ENCODE measurements at regions not wholly inside any gene's neighbourhood (a gene's known extent, or its start where the extent isn't known, plus 50 kb on each side); places are given as distances from the start of the nearest gene placed in this dataset.

DNA sequence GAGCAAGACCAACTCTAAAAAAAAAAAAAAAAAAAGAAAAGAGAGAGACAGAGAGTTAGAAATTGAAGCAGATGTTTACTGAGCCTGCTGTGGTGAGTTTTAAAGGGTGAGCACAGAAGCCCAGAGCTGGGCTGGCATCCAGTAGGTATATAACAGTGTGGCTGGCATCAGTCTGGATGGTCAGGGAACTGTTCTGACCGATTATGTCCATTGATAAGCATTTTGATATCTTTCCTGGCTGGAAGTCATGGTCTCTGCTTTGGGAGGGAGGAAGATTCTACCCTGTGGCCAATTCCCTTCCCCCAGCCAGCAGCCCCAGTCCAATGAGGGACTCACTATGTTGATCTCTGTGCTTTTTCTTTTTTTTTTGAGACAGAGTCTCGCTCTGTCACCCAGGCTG is 65.2 kb upstream of the PODXL start:
- no peak for TF ChIP-seq EZH2 (IDR thresholded peaks at IDR 0.05; ENCODE audit: low read length, unreplicated experiment)
- TF ChIP-seq, protein P1, sequence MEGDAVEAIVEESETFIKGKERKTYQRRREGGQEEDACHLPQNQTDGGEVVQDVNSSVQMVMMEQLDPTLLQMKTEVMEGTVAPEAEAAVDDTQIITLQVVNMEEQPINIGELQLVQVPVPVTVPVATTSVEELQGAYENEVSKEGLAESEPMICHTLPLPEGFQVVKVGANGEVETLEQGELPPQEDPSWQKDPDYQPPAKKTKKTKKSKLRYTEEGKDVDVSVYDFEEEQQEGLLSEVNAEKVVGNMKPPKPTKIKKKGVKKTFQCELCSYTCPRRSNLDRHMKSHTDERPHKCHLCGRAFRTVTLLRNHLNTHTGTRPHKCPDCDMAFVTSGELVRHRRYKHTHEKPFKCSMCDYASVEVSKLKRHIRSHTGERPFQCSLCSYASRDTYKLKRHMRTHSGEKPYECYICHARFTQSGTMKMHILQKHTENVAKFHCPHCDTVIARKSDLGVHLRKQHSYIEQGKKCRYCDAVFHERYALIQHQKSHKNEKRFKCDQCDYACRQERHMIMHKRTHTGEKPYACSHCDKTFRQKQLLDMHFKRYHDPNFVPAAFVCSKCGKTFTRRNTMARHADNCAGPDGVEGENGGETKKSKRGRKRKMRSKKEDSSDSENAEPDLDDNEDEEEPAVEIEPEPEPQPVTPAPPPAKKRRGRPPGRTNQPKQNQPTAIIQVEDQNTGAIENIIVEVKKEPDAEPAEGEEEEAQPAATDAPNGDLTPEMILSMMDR (conservative IDR thresholded peaks at IDR 0.05; ENCODE audit: low read depth, low read length) = no peak
- TF ChIP-seq EZH2phosphoT487 (IDR thresholded peaks at IDR 0.05; ENCODE audit: borderline replicate concordance, low read length) = no peak
